Smooth muscle cell (in vitro differentiated cells): ENCODE measurements at regions not wholly inside any gene's neighbourhood (a gene's known extent, or its start where the extent isn't known, plus 50 kb on each side); places are given as distances from the start of the nearest gene placed in this dataset.

Experiments used
- DNase-seq: peaks from one replicate; lab custom pipeline; 2025; ENCODE audit not compliant: unreplicated experiment; lab: John Stamatoyannopoulos, UW
- H2AFZ ChIP-seq: fragments of 200-600 bp; sonication (generic); 2 replicates; pipeline ENCODE4 v1.6.0; 2016; ENCODE audit warnings: antibody characterized with exemption, low read depth, mild to moderate bottlenecking
- H3F3A ChIP-seq: fragments of 200-600 bp; sonication (generic); 2 replicates; pipeline ENCODE4 v1.6.0; 2017; ENCODE audit warnings: antibody characterized with exemption, low read depth
- H3K27ac ChIP-seq: fragments of 200-600 bp; sonication (generic); 2 replicates; pipeline ENCODE4 v1.5.1; 2016; ENCODE audit warnings: low read depth, mild to moderate bottlenecking
- H3K27me3 ChIP-seq: fragments of 200-600 bp; sonication (generic); 2 replicates; pipeline ENCODE4 v1.6.1; 2016; ENCODE audit warnings: low read depth, mild to moderate bottlenecking
- H3K36me3 ChIP-seq: fragments of 200-600 bp; sonication (generic); 2 replicates; pipeline ENCODE4 v1.5.1; 2016; ENCODE audit warnings: low read depth
- H3K4me1 ChIP-seq: fragments of 200-600 bp; sonication (generic); 2 replicates; pipeline ENCODE4 v1.5.1; 2016; ENCODE audit warnings: low read depth
- H3K4me2 ChIP-seq: fragments of 200-600 bp; sonication (generic); 2 replicates; pipeline ENCODE4 v1.6.0; 2016; ENCODE audit warnings: mild to moderate bottlenecking
- H3K4me3 ChIP-seq: fragments of 200-600 bp; sonication (generic); 2 replicates; pipeline ENCODE4 v1.5.1; 2016; ENCODE audit warnings: mild to moderate bottlenecking
- H3K79me2 ChIP-seq: fragments of 200-600 bp; sonication (generic); 2 replicates; pipeline ENCODE4 v1.6.0; 2016; ENCODE audit warnings: low read depth, mild to moderate bottlenecking
- H3K9ac ChIP-seq: fragments of 200-600 bp; sonication (generic); 2 replicates; pipeline ENCODE4 v1.6.0; 2016; ENCODE audit warnings: low read depth
- H3K9me3 ChIP-seq: fragments of 200-600 bp; sonication (generic); replicated peaks from 2 replicates; pipeline ENCODE4 v1.5.1; 2016; ENCODE audit warnings: low read depth
- H4K20me1 ChIP-seq: fragments of 200-600 bp; sonication (generic); 2 replicates; pipeline ENCODE4 v1.6.0; 2016; ENCODE audit warnings: low read depth
- CTCF ChIP-seq: fragments of 200-600 bp; sonication (generic); IDR thresholded peaks from 2 replicates; pipeline ENCODE4 v1.5.1; 2017; ENCODE audit warnings: borderline replicate concordance, mild to moderate bottlenecking, antibody characterized with exemption; ENCODE audit not compliant: insufficient read depth, poor library complexity, severe bottlenecking
- whole genome bisulfite sequencing: methylation state at CpG from one replicate; pipeline ENCODE4 v1.1.7; 2016; ENCODE audit warnings: low lambda C conversion rate; 5-methylcytosine and 5-hydroxymethylcytosine counted together

GRCh38 chr14:29165431-29165830, 398.8 kb downstream of the FOXG1 start:
- H2AFZ ChIP-seq, result no peak overlapping the region
- no peak overlapping the region for H3K4me2 ChIP-seq
- no peak overlapping the region for H3K9ac ChIP-seq
- no peaks in the 10 kb centered on the region for H3K27me3 ChIP-seq
- 86% methylated on average over 1 of the region's 1 CpG for WGBS
- TF ChIP-seq CTCF, result no peak
- H3K79me2 ChIP-seq, result no peaks in the 10 kb centered on the region
- no peak for DNase-seq
- H3K4me3 ChIP-seq, result no peak overlapping the region
- H3K27ac ChIP-seq, result no peak overlapping the region
- H3F3A ChIP-seq, result no peaks in the 10 kb centered on the region
- H3K9me3 ChIP-seq, result no peaks in the 10 kb centered on the region
- H3K36me3 ChIP-seq, result no peaks in the 10 kb centered on the region
- no peaks in the 10 kb centered on the region for H4K20me1 ChIP-seq
- H3K4me1 ChIP-seq, result no peaks in the 10 kb centered on the region

- Histone ChIP-seq H3K4me1 (no peaks in the 10 kb centered on the region), H3K4me3 (no peak overlapping the region), H2AFZ (no peak overlapping the region), H3K27me3 (no peaks in the 10 kb centered on the region), H3K4me2 (no peak overlapping the region), H3F3A (no peaks in the 10 kb centered on the region), H3K36me3 (no peaks in the 10 kb centered on the region), H3K79me2 (no peaks in the 10 kb centered on the region), H4K20me1 (no peaks in the 10 kb centered on the region), H3K9me3 (no peaks in the 10 kb centered on the region), H3K27ac (no peak overlapping the region), H3K9ac (no peak overlapping the region)
- 53% methylated on average over 1 of the region's 1 CpG for WGBS
- no peak for TF ChIP-seq CTCF
- no peak for DNase-seq
These were observed 399.9 kb downstream of the FOXG1 start for GRCh38 chr14:29166507-29166906.

GRCh38 chr14:29168149-29168548, 401.6 kb downstream of the FOXG1 start:
- Histone ChIP-seq H3K9ac (no peak overlapping the region), H3F3A (no peaks in the 10 kb centered on the region), H3K4me2 (no peak overlapping the region), H3K79me2 (no peaks in the 10 kb centered on the region), H4K20me1 (no peaks in the 10 kb centered on the region), H3K36me3 (no peaks in the 10 kb centered on the region), H3K27me3 (no peaks in the 10 kb centered on the region), H3K4me3 (no peak overlapping the region), H2AFZ (no peak overlapping the region), H3K9me3 (no peaks in the 10 kb centered on the region), H3K27ac (no peak overlapping the region), H3K4me1 (no peaks in the 10 kb centered on the region)
- TF ChIP-seq CTCF, result peak; percentile 5
- no peak for DNase-seq
- WGBS, result 53% methylated on average over 7 of the region's 7 CpGs

GRCh38 chr14:29169408-29169807, 402.8 kb downstream of the FOXG1 start:
- H3K9me3 ChIP-seq, result no peaks in the 10 kb centered on the region
- no peak overlapping the region for H3K27ac ChIP-seq
- no peaks in the 10 kb centered on the region for H4K20me1 ChIP-seq
- H3K4me3 ChIP-seq, result no peak overlapping the region
- no peak for TF ChIP-seq CTCF
- H3K9ac ChIP-seq, result no peak overlapping the region
- WGBS, result 88% methylated on average over 5 of the region's 5 CpGs
- H3K79me2 ChIP-seq, result no peaks in the 10 kb centered on the region
- no peaks in the 10 kb centered on the region for H3K4me1 ChIP-seq
- no peak overlapping the region for H3K4me2 ChIP-seq
- DNase-seq, result no peak
- no peaks in the 10 kb centered on the region for H3K36me3 ChIP-seq
- no peak overlapping the region for H2AFZ ChIP-seq
- no peaks in the 10 kb centered on the region for H3F3A ChIP-seq
- H3K27me3 ChIP-seq, result no peaks in the 10 kb centered on the region
